Hepatocyte (in vitro differentiated cells): ENCODE measurements at regions not wholly inside any gene's neighbourhood (a gene's known extent, or its start where the extent isn't known, plus 50 kb on each side); places are given as distances from the start of the nearest gene placed in this dataset.
"Not testable (repeated sequence)": the region's sequence is repeated elsewhere in the genome, so short reads cannot be mapped to it uniquely, and the experiment has no call there.

ENCODE experiments used
- EZH2phosphoT487 ChIP-seq: fragments of 200-600 bp; sonication (generic); IDR thresholded peaks from one replicate; pipeline ENCODE4 v1.6.1; 2018; ENCODE audit warnings: antibody characterized with exemption, mild to moderate bottlenecking, low read depth, moderate library complexity; ENCODE audit not compliant: unreplicated experiment, severe bottlenecking
- TF ChIP-seq, protein P1 (sequence below): fragments of 200-600 bp; sonication (generic); IDR thresholded peaks from 2 replicates; pipeline ENCODE4 v1.5.1; 2016; ENCODE audit warnings: antibody characterized with exemption, mild to moderate bottlenecking; ENCODE audit not compliant: poor library complexity

DNA sequence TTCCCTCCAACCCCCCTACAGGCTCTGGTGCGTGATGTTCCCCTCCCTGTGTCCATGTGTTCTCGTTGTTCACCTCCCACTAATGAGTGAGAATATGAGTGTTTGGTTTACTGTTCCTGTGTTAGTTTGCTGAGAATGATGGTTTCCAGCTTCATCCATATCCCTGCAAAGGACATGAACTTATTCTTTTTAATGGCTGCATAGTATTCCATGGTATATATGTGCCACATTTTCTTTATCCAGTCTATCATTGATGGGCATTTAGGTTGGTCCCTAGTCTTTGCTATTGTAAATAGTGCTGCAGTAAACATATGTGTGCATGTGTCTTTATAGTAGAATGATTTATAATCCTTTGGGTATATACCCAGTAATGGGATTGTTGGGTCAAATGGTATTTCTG is 175.5 kb upstream of the DTNA start:
- TF ChIP-seq, protein P1, sequence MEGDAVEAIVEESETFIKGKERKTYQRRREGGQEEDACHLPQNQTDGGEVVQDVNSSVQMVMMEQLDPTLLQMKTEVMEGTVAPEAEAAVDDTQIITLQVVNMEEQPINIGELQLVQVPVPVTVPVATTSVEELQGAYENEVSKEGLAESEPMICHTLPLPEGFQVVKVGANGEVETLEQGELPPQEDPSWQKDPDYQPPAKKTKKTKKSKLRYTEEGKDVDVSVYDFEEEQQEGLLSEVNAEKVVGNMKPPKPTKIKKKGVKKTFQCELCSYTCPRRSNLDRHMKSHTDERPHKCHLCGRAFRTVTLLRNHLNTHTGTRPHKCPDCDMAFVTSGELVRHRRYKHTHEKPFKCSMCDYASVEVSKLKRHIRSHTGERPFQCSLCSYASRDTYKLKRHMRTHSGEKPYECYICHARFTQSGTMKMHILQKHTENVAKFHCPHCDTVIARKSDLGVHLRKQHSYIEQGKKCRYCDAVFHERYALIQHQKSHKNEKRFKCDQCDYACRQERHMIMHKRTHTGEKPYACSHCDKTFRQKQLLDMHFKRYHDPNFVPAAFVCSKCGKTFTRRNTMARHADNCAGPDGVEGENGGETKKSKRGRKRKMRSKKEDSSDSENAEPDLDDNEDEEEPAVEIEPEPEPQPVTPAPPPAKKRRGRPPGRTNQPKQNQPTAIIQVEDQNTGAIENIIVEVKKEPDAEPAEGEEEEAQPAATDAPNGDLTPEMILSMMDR: not testable (repeated sequence)
- not testable (repeated sequence) for TF ChIP-seq EZH2phosphoT487
